Erythroblast (primary cell): ENCODE measurements at regions not wholly inside any gene's neighbourhood (a gene's known extent, or its start where the extent isn't known, plus 50 kb on each side); places are given as distances from the start of the nearest gene placed in this dataset.
"Not testable (repeated sequence)": the region's sequence is repeated elsewhere in the genome, so short reads cannot be mapped to it uniquely, and the experiment has no call there.

Source experiments
- DNase-seq, 2 experiments: peaks; one replicate each; lab custom pipeline; 2025; lab: John Stamatoyannopoulos, UW
- GATA1 ChIP-seq: IDR thresholded peaks from 2 replicates; pipeline ENCODE4 v1.6.1; 2011; ENCODE audit warnings: low read depth, mild to moderate bottlenecking, control low read depth, low read length, moderate library complexity
- POLR2A ChIP-seq: IDR thresholded peaks from 2 replicates; pipeline ENCODE4 v1.6.1; 2011; ENCODE audit warnings: mild to moderate bottlenecking, low read length

DNA sequence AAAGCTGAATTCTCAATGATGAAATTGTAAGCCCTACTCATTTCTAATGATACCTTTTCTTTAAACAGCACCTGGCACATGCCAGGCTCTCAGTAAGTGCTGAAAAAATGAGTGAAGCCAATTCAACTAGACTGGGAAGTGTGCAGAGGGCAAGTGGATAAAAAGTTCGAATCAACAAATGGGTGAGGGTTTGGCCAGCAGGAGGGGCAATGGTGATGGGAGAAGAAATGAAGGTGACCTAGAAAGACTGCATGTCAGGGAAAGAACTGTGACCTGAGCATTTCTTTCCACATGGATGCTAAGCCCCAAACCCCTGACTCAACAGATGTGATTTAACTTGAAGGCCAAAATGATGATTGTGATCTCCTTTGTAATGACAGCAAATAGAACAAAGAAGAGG, 54.6 kb downstream of the DKK1 start:
- DNase-seq: no peak

DNA sequence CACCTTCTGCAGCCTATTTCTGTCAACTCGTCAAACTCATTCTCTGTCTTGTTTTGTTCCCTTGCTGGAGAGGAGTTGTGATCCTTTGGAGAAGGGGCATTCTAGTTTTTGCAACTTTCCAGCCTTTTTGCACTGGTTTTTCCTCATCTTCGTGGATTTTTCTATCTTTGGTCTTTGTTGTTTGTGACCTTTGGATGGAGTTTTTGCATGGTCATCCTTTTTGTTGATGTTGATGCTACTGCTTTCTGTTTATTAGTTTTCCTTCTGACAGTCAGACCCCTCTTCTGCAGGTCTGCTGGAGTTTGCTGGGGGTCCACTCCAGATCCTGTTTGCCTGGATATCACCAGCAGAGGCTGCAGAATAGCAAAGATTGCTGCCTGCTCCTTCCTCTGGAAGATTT, 60.1 kb downstream of the DKK1 start:
- not testable (repeated sequence) for DNase-seq

More for the DNA sequence above, 54.6 kb downstream of the DKK1 start:
- TF ChIP-seq GATA1 (no peak), POLR2A (no peak)

DNA sequence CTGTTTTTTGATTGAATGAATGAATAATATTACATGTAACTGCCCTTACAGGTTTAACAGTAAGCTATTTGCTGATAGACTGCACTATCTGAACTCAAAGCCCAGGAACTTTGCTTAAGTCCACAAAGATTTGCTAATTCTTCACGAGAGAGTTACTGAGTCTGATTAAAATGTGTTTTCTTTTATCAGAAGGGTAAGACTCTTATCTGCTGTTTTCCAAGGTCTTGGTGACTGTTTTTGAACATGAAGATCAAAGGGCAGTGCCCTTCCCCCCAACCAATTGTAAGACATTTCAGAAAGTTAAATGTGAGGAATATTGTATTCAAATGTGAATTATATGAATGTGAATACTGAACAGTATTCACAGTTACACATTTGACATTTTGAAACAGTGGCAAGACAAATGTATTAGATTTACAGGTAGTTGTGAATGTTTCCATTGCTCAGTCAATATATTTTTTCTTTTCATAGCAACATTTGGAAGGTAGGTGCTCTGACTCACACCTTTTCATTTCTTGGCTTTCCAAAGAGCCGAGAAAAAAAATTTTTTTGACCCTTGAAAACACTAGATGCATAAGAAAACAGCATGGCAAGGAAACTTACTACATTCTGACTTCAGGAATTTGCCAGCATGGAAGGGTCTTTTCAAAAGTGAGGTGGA, 62.7 kb downstream of the DKK1 start:
- no peak for DNase-seq
- TF ChIP-seq GATA1: no peak
- no peak for TF ChIP-seq POLR2A

DNA sequence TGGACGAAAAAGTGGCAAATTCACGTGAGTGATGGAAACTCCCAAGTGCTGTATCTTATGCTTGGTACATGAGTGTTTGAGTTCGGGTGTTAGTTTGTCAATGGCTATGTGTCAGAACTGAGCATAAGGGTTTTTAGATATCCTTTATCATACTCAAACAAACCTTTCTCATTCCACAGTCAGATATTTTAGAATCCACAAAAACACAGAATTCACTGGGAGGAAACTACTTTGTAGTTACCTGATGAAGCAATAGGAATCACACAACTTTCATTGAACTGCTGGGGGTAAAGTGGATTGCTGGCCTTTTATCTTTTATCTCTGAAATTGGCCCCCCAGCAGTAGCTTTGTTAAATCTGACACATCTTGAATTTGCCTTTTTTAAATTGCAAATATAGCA, 64.0 kb downstream of the DKK1 start:
- no peak for TF ChIP-seq GATA1
- no peak for TF ChIP-seq POLR2A
- peak in 1 of 2 experiments; percentile 1 for DNase-seq

DNA sequence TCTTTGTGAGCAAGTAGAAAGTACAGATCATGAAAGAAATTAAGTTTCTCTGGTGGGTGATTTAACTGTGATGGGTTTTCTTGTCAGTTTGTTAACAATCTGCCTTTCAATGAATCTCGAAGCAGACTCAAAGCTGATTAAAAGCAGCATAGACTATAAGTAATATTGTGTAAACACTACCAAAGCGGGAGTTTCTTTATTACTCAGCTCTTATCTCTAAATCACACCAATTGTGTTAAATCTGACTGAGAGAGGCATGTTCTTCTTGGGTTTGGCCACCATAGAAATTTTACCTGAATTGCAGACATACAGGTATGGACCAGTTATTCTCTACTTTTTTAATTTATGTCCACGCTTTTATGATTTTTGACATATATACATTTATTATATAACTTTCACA, 65.2 kb downstream of the DKK1 start:
- no peak for TF ChIP-seq GATA1
- no peak for TF ChIP-seq POLR2A
- DNase-seq: no peak

DNA sequence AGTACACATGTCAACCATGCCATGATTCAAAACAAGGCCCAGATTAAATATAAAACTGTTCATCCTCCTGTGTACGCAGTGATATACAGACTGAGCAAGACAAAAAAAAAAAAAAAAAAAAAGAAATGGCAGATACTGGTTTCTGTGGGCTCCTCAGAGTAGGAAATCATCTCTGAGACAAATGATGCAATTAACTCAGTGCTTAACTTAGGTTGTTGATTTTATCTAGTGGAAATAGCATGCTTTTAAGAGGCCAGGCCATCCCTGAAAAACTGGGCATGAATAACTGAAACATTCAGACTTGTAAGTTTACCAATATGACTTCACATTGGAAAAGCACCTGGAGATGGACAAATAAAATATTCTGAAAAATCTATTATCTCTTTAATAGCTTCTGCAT, 69.0 kb downstream of the DKK1 start:
- TF ChIP-seq GATA1: no peak
- no peak for TF ChIP-seq POLR2A
- DNase-seq: no peak

DNA sequence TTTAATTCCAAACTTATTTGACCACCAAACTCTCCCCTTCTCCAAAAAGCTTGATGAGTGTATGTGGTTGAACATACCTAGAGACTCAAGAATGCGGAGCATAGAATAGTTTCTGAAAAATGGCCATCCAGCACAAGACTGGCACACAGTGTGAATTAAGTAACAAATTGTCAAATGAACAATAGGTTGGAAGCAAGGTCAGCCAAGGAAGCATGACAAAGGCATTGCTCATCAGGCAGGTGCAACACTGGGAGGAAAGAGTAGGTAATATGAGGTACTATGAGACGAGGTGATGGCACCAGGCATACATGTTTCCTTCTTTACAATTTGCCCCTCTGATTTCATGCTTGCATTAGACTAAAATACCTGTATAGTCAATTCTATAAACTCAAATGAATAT, 73.7 kb downstream of the DKK1 start:
- TF ChIP-seq GATA1: no peak
- no peak for DNase-seq

DNA sequence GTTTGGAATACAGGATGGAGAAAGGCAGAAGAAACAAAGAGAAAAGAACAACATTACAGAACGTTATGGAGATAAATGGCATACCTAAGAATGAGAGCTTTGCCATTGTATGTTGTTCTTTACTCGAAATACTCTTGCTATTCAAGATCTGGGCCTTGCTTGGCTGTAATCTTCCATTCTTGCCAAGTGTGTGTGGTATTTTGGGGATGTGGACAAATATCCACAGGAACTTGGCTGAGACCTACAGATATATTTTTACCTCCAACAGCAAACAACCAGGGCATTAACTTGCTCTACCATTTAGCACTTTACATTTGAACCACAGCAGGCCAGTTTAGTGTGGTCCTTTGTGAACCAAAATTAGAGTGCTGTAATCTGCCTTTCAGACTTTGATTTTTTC, 76.3 kb downstream of the DKK1 start:
- TF ChIP-seq POLR2A: no peak
- TF ChIP-seq GATA1: no peak
- no peak for DNase-seq

DNA sequence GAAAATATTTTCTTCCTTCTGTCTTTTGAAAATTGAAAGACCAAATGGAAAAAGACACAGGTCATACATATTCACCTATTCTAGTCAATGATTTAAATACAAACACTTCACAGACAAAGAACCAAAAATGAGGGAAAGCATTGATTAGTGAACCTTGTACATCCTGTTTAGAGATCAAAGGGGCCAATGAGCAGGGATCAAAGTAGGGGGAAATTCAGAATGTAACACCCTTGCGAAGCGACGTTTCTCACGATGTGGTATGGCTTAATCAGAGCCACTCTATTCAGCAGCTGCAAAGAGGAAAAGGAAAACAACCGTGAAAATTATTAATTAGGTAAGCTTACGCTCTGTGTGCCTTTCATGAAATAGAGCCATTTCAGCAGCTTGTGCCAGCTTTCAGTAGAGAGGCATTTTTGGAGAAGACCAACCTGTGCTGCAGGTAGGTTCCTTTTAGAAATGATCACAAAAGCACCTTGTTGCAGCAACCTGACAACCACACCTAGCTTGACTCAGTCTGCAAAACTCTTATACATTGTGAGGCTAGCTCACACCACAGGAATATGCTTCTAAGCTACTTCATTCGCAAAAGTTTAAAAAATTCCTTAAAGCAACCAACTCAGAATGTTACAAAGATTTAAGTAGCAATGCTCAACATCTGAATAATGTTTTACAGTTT, 78.0 kb downstream of the DKK1 start:
- no peak for TF ChIP-seq POLR2A
- TF ChIP-seq GATA1: no peak
- no peak for DNase-seq

DNA sequence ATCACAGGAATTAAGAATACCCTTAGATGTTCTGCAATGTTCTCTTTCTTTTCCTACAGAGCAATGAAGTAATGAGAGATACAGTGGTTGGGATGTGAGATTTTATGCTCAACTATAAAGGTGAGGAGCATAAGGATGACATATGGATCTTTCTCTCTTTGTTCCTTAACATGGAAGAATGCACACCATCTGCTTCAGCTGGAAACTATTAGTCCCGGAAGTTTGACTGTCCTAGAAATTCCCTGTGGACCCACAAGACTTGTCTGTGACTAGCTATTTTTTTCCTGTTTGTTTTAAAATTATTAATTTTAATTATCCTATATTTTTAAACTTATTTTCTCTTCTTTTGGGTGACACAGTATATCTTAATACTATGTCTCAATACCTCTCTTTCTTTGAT, 80.2 kb downstream of the DKK1 start:
- TF ChIP-seq POLR2A (no peak), GATA1 (no peak)
- no peak for DNase-seq

DNA sequence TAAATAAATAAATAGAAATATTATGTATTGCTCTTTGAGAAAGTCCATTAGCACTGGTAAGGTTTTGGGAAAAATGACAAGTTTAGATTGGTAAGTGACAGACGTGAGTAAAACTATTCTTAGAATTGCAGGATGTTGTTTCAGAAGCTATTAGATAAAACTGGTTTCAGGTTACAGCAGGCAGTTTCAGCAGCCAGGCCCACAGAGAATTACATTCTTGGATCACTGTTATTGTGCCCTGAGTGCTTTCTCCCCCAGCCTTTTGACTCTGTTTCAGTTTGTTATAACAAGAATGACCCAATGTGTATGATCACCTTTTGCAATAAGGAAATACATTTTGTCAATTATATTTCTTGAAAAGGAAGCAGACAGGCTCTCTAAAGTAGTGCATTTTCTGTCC, 86.5 kb downstream of the DKK1 start:
- DNase-seq: no peak

DNA sequence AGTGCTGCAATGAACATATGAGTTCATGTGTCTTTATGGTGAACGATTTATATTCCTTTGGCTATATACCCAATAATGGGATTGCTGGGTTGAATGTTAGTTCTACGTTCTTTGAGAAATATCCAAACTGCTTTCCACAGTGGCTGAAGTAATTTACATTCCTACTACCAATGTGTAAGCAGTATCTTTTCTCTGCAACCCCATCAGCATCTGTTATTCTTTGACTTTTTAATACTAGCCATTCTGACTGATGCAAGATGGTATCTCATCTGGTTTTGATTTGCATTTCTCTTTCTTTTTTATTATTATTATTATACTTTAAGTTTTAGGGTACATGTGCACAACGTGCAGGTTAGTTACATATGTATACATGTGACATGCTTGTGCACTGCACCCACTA, 89.7 kb downstream of the DKK1 start:
- DNase-seq: not testable (repeated sequence)

More for the DNA sequence above, 86.5 kb downstream of the DKK1 start:
- no peak for TF ChIP-seq GATA1
- no peak for TF ChIP-seq POLR2A

DNA sequence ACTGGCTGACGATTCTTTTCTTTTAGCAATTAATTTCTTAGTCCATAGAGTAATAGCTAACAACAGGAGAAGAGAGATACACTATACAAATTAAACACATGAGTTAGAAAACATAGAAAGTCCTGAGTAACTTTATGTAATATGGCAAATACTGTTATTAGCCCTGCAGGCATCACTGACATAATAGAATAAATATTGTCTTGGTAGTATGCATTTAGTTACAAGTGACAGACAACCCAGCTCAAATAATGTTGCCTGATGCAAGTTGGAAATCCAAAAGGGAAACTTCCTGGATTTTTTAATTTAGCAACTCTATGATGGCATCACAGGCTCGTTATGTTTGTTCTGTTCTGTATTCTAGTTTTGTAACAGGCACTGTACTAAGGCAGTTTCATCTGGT, 95.1 kb downstream of the DKK1 start:
- DNase-seq: no peak
- TF ChIP-seq GATA1: no peak
- TF ChIP-seq POLR2A: no peak

DNA sequence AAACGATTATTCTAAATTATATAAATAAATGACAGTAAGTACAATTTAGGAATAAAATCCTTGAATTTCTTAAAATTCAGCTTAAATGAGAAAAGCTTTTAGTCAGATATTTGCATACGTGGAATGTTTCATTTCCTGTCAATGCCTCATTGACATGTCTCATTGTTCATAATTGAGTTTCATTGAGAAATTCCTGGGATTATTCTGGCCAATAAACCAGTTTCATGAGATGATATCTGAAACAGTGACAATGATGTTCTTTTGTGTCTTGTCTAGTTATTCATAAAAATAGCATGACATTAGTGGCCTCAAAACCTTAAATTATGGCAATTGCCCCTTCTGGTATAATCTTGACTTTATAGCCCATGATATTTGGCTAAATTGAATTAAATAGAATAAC, 95.8 kb downstream of the DKK1 start:
- no peak for DNase-seq
- TF ChIP-seq GATA1: no peak
- TF ChIP-seq POLR2A: no peak

DNA sequence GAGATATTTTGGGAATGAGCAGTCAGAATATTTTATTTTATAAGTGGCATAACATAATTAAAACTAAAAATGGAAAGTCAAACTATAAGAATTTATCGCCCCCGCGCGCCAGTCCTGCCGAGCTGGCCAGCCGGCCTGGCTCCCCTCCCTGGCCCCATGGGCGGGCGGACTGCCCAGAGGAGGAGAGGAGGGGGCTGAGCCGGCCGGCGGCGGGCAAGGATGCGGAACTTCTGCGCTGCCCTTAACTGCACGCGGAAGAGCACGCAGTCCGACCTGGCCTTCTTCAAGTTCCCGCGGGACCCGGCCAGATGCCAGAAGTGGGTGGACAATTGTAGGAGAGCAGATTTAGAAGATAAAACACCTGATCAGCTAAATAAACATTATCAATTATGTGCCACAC, 96.8 kb downstream of the DKK1 start:
- no peak for TF ChIP-seq POLR2A
- TF ChIP-seq GATA1: no peak
- no peak for DNase-seq
